ENCODE measurements at regions not wholly inside any gene's neighbourhood (a gene's known extent, or its start where the extent isn't known, plus 50 kb on each side); places are given as distances from the start of the nearest gene placed in this dataset.

DNA sequence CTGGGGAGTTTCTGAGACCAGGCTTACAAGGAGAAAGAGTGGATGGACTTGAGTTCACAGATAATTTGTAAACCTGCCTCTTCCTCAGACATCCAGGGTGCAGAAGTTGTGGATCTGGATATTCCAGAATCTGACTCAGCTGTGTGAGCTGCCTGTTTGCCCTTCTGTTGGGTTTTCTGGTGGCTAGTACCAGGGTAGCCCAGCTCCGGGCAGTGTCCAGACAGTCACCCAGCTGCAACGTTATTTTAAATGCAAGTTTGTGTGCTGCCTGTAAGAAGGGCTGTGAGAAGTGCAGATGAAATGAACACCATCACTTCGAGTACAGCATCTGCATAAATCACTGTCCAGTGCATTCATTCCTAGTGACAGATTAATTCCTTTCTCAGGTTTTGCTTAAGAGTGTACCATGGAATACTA is 1053.0 kb downstream of the TUSC7 start (continued):
- TF ChIP-seq PURB (CRISPR knock-in tag; IDR thresholded peaks at IDR 0.05; ENCODE audit: low read depth), result no peak
- TF ChIP-seq, protein P1, sequence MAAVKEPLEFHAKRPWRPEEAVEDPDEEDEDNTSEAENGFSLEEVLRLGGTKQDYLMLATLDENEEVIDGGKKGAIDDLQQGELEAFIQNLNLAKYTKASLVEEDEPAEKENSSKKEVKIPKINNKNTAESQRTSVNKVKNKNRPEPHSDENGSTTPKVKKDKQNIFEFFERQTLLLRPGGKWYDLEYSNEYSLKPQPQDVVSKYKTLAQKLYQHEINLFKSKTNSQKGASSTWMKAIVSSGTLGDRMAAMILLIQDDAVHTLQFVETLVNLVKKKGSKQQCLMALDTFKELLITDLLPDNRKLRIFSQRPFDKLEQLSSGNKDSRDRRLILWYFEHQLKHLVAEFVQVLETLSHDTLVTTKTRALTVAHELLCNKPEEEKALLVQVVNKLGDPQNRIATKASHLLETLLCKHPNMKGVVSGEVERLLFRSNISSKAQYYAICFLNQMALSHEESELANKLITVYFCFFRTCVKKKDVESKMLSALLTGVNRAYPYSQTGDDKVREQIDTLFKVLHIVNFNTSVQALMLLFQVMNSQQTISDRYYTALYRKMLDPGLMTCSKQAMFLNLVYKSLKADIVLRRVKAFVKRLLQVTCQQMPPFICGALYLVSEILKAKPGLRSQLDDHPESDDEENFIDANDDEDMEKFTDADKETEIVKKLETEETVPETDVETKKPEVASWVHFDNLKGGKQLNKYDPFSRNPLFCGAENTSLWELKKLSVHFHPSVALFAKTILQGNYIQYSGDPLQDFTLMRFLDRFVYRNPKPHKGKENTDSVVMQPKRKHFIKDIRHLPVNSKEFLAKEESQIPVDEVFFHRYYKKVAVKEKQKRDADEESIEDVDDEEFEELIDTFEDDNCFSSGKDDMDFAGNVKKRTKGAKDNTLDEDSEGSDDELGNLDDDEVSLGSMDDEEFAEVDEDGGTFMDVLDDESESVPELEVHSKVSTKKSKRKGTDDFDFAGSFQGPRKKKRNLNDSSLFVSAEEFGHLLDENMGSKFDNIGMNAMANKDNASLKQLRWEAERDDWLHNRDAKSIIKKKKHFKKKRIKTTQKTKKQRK (IDR thresholded peaks at IDR 0.05; ENCODE audit: borderline replicate concordance, low read depth, low read length), result no peak
- TF ChIP-seq ZNF354B (CRISPR knock-in tag; IDR thresholded peaks at IDR 0.05), result no peak
- no peak for TF ChIP-seq RBM15 (IDR thresholded peaks at IDR 0.05; ENCODE audit: insufficient read depth, low read length)
- TF ChIP-seq, protein P2, sequence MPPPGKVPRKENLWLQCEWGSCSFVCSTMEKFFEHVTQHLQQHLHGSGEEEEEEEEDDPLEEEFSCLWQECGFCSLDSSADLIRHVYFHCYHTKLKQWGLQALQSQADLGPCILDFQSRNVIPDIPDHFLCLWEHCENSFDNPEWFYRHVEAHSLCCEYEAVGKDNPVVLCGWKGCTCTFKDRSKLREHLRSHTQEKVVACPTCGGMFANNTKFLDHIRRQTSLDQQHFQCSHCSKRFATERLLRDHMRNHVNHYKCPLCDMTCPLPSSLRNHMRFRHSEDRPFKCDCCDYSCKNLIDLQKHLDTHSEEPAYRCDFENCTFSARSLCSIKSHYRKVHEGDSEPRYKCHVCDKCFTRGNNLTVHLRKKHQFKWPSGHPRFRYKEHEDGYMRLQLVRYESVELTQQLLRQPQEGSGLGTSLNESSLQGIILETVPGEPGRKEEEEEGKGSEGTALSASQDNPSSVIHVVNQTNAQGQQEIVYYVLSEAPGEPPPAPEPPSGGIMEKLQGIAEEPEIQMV (tag; conservative IDR thresholded peaks at IDR 0.05; ENCODE audit: low read depth), result no peak

DNA sequence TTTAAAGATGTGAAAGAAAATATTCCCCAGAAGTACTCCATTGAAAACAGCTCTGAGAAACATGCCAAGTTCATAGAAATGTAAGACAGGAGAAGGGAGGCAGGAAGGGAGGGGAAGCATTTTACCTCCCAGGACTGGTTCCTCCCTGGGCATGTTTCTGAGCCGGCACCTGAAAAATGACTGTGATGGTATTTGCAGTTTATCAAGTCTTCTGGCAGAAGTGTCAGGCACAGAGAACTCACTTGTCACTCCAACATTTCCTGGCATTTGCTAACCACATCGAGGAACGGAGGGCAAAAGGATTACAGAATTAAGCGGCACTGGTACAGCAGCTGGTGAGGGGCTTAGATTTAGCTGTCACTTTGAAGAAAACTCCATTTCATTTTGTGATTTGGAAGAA is 1054.0 kb downstream of the TUSC7 start:
- POLR2A ChIA-PET, result no interaction called here
- no peaks in the 10 kb centered on the region for H3K79me2 ChIP-seq (ENCODE audit: control insufficient read depth, insufficient read depth, low read length)
- H3K4me2 ChIP-seq (ENCODE audit: insufficient read depth, low read length), result no peak overlapping the region
- H4K20me1 ChIP-seq (replicated peaks; ENCODE audit: control insufficient read depth, insufficient read depth, low read length), result no peaks in the 10 kb centered on the region
- TF ChIP-seq ZNF282 (CRISPR knock-in tag; IDR thresholded peaks at IDR 0.05) (no peak), CHD2 (IDR thresholded peaks at IDR 0.05; ENCODE audit: low read depth, low read length) (no peak)
- BruUV-seq (replicated peaks), result no TSS peak
- CTCF ChIA-PET (ENCODE audit: low intra/inter-chr PET ratio), result no interaction called here
- H3K9me1 ChIP-seq (ENCODE audit: control insufficient read depth, insufficient read depth, low read length), result no peaks in the 10 kb centered on the region
- no peak overlapping the region for H3K27ac ChIP-seq (ENCODE audit: extremely low read depth, low read depth, low read length)
- in situ Hi-C loops (cut with MboI) (no loop called here), intact Hi-C loops (cut with micrococcal nuclease) (no loop called here)
- H3K36me3 ChIP-seq (ENCODE audit: control insufficient read depth, insufficient read depth, low read length), result no peaks in the 10 kb centered on the region
- DNase-seq (ENCODE audit: extremely low read depth in 1 of 4, low spot score in 3 of 4) (no peak), ATAC-seq (no peak), FAIRE-seq (no peak)
- no peak overlapping the region for H2AFZ ChIP-seq (ENCODE audit: low read depth, low read length)
- WGBS (ENCODE audit: insufficient coverage, low coverage, missing lambda C conversion rate), result 0% methylated on average over 1 of the region's 4 CpGs
- no peaks in the 10 kb centered on the region for H3K27me3 ChIP-seq (ENCODE audit: control insufficient read depth in 2 of 2, insufficient read depth in 2 of 2, low read length in 2 of 2)
- no peaks in the 10 kb centered on the region for H3K4me1 ChIP-seq (replicated peaks in 1 of 2; ENCODE audit: control insufficient read depth in 2 of 2, insufficient read depth in 2 of 2, low read length in 2 of 2)
- no peak overlapping the region for H3K9ac ChIP-seq (ENCODE audit: insufficient read depth in 1 of 2, low read depth in 2 of 2, low read length in 2 of 2)
- H3K4me3 ChIP-seq, result no peak overlapping the region
- no peaks in the 10 kb centered on the region for H3K9me3 ChIP-seq (replicated peaks; ENCODE audit: control insufficient read depth, insufficient read depth, low read depth, low read length)

Measured in K562 (cell line).